ENCODE measurements at regions not wholly inside any gene's neighbourhood (a gene's known extent, or its start where the extent isn't known, plus 50 kb on each side); places are given as distances from the start of the nearest gene placed in this dataset.

- no peaks in the 10 kb centered on the region for H3K9me3 ChIP-seq (replicated peaks; ENCODE audit: control insufficient read depth, insufficient read depth, low read depth, low read length)
- H3K79me2 ChIP-seq (ENCODE audit: control insufficient read depth, insufficient read depth, low read length): no peaks in the 10 kb centered on the region
- no peaks in the 10 kb centered on the region for H3K4me1 ChIP-seq (replicated peaks in 1 of 2; ENCODE audit: control insufficient read depth in 2 of 2, insufficient read depth in 2 of 2, low read length in 2 of 2)
- in situ Hi-C loops (cut with MboI): no loop called here
- H3K27me3 ChIP-seq (ENCODE audit: control insufficient read depth in 2 of 2, insufficient read depth in 2 of 2, low read length in 2 of 2): no peaks in the 10 kb centered on the region
- ATAC-seq (no peak), FAIRE-seq (no peak), DNase-seq (ENCODE audit: extremely low read depth in 1 of 4, low spot score in 3 of 4) (no peak)
- CTCF ChIA-PET (ENCODE audit: low intra/inter-chr PET ratio): no interaction called here
- POLR2A ChIA-PET: interaction anchor here (0.6 kb wide), 1 partner anchor 599 kb away, joined by 3 read pairs; no protein-coding TSS in a partner anchor
- H3K9ac ChIP-seq (ENCODE audit: insufficient read depth in 1 of 2, low read depth in 2 of 2, low read length in 2 of 2): no peak overlapping the region
- H3K4me3 ChIP-seq: no peak overlapping the region
- WGBS (ENCODE audit: insufficient coverage, low coverage, missing lambda C conversion rate): 26% methylated on average over 3 of the region's 3 CpGs
- H3K36me3 ChIP-seq (ENCODE audit: control insufficient read depth, insufficient read depth, low read length): no peaks in the 10 kb centered on the region
- intact Hi-C loops (cut with micrococcal nuclease): no loop called here
- no peaks in the 10 kb centered on the region for H4K20me1 ChIP-seq (replicated peaks; ENCODE audit: control insufficient read depth, insufficient read depth, low read length)
- no peak overlapping the region for H3K4me2 ChIP-seq (ENCODE audit: insufficient read depth, low read length)
- no peak overlapping the region for H3K27ac ChIP-seq (ENCODE audit: extremely low read depth, low read depth, low read length)
- H2AFZ ChIP-seq (ENCODE audit: low read depth, low read length): no peak overlapping the region
- no peaks in the 10 kb centered on the region for H3K9me1 ChIP-seq (ENCODE audit: control insufficient read depth, insufficient read depth, low read length)
- no TSS peak for BruUV-seq (replicated peaks)
- TF ChIP-seq TCF7L2 (IDR thresholded peaks at IDR 0.05; ENCODE audit: low read depth, low read length) (no peak), HEY1 (CRISPR knock-in tag; IDR thresholded peaks at IDR 0.05; ENCODE audit: borderline replicate concordance) (no peak), JUNB (CRISPR knock-in tag; conservative IDR thresholded peaks at IDR 0.05) (no peak), EP400 (IDR thresholded peaks at IDR 0.05) (no peak), ZNF174 (CRISPR knock-in tag; IDR thresholded peaks at IDR 0.05) (no peak), ZNF253 (CRISPR knock-in tag; conservative IDR thresholded peaks at IDR 0.05) (no peak), ELF4 (CRISPR knock-in tag; IDR thresholded peaks at IDR 0.05) (no peak), CC2D1A (IDR thresholded peaks at IDR 0.05) (no peak), ZNF133 (CRISPR knock-in tag; IDR thresholded peaks at IDR 0.05) (no peak), ELF1 (tag; IDR thresholded peaks at IDR 0.05) (no peak), TBP (optimal IDR thresholded peaks at IDR 0.05; ENCODE audit: low read depth, low read length) (no peak), ADNP (tag; IDR thresholded peaks at IDR 0.05) (no peak), ZBTB7A (IDR thresholded peaks at IDR 0.05; ENCODE audit: borderline replicate concordance, control insufficient read depth, low read depth, low read length) (no peak), ZNF668 (CRISPR knock-in tag; IDR thresholded peaks at IDR 0.05) (no peak)
- TF ChIP-seq, protein P1, sequence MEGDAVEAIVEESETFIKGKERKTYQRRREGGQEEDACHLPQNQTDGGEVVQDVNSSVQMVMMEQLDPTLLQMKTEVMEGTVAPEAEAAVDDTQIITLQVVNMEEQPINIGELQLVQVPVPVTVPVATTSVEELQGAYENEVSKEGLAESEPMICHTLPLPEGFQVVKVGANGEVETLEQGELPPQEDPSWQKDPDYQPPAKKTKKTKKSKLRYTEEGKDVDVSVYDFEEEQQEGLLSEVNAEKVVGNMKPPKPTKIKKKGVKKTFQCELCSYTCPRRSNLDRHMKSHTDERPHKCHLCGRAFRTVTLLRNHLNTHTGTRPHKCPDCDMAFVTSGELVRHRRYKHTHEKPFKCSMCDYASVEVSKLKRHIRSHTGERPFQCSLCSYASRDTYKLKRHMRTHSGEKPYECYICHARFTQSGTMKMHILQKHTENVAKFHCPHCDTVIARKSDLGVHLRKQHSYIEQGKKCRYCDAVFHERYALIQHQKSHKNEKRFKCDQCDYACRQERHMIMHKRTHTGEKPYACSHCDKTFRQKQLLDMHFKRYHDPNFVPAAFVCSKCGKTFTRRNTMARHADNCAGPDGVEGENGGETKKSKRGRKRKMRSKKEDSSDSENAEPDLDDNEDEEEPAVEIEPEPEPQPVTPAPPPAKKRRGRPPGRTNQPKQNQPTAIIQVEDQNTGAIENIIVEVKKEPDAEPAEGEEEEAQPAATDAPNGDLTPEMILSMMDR (IDR thresholded peaks at IDR 0.05 in 2 of 3, conservative IDR thresholded peaks at IDR 0.05 in 1 of 3; ENCODE audit: insufficient read depth in 2 of 3, low read depth in 1 of 3, low read length in 3 of 3): no peak
- TF ChIP-seq, protein P2, sequence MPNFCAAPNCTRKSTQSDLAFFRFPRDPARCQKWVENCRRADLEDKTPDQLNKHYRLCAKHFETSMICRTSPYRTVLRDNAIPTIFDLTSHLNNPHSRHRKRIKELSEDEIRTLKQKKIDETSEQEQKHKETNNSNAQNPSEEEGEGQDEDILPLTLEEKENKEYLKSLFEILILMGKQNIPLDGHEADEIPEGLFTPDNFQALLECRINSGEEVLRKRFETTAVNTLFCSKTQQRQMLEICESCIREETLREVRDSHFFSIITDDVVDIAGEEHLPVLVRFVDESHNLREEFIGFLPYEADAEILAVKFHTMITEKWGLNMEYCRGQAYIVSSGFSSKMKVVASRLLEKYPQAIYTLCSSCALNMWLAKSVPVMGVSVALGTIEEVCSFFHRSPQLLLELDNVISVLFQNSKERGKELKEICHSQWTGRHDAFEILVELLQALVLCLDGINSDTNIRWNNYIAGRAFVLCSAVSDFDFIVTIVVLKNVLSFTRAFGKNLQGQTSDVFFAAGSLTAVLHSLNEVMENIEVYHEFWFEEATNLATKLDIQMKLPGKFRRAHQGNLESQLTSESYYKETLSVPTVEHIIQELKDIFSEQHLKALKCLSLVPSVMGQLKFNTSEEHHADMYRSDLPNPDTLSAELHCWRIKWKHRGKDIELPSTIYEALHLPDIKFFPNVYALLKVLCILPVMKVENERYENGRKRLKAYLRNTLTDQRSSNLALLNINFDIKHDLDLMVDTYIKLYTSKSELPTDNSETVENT (CRISPR knock-in tag; IDR thresholded peaks at IDR 0.05): no peak
- TF ChIP-seq, protein P3, sequence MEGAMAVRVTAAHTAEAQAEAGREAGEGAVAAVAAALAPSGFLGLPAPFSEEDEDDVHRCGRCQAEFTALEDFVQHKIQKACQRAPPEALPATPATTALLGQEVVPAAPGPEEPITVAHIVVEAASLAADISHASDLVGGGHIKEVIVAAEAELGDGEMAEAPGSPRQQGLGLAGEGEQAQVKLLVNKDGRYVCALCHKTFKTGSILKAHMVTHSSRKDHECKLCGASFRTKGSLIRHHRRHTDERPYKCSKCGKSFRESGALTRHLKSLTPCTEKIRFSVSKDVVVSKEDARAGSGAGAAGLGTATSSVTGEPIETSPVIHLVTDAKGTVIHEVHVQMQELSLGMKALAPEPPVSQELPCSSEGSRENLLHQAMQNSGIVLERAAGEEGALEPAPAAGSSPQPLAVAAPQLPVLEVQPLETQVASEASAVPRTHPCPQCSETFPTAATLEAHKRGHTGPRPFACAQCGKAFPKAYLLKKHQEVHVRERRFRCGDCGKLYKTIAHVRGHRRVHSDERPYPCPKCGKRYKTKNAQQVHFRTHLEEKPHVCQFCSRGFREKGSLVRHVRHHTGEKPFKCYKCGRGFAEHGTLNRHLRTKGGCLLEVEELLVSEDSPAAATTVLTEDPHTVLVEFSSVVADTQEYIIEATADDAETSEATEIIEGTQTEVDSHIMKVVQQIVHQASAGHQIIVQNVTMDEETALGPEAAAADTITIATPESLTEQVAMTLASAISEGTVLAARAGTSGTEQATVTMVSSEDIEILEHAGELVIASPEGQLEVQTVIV (CRISPR knock-in tag; IDR thresholded peaks at IDR 0.05; ENCODE audit: borderline replicate concordance): no peak
Observed at GRCh38 chr17:63294776-63295175, 151.3 kb downstream of the CYB561 start.
